SK-N-SH treated with all-trans-retinoic acid at 6 μM for 48 hours (cell line): ENCODE measurements at regions not wholly inside any gene's neighbourhood (a gene's known extent, or its start where the extent isn't known, plus 50 kb on each side); places are given as distances from the start of the nearest gene placed in this dataset.

Experiments used
- ATAC-seq: fragments of 200-7000 bp; cut with Tn5 transposase; 3 replicates; pipeline ENCODE4 v1.9.1; 2020; ENCODE audit warnings: mild to moderate bottlenecking, moderate library complexity
- BACH2 ChIP-seq: fragments of 250-450 bp; sonication (Bioruptor Pico); IDR thresholded peaks from 2 replicates; pipeline ENCODE4 v1.9.0; 2021; ENCODE audit warnings: mild to moderate bottlenecking, borderline replicate concordance
- CSDC2 ChIP-seq: fragments of 250-450 bp; sonication (Bioruptor Pico); IDR thresholded peaks from 2 replicates; pipeline ENCODE4 v1.5.0; 2020; ENCODE audit warnings: mild to moderate bottlenecking, moderate library complexity
- ESRRG ChIP-seq: fragments of 250-450 bp; sonication (Bioruptor Pico); IDR thresholded peaks from 2 replicates; pipeline ENCODE4 v1.6.1; 2021; ENCODE audit warnings: mild to moderate bottlenecking
- GLIS3 ChIP-seq: fragments of 250-450 bp; sonication (Bioruptor Pico); IDR thresholded peaks from 2 replicates; pipeline ENCODE4 v1.5.0; 2020; ENCODE audit warnings: mild to moderate bottlenecking, moderate library complexity
- ISL1 ChIP-seq: fragments of 250-450 bp; sonication (Bioruptor Pico); IDR thresholded peaks from 2 replicates; pipeline ENCODE4 v2.1.2; 2022; ENCODE audit warnings: mild to moderate bottlenecking, moderate library complexity
- OSR1 ChIP-seq: fragments of 250-450 bp; sonication (Bioruptor Pico); IDR thresholded peaks from 2 replicates; pipeline ENCODE4 v1.8.0; 2022; ENCODE audit warnings: moderate library complexity, mild to moderate bottlenecking, inconsistent platforms
- PPARA ChIP-seq: fragments of 250-450 bp; sonication (Bioruptor Pico); IDR thresholded peaks from 2 replicates; pipeline ENCODE4 v1.5.0; 2020; ENCODE audit warnings: mild to moderate bottlenecking, borderline replicate concordance
- RARB ChIP-seq: fragments of 250-450 bp; sonication (Bioruptor Pico); IDR thresholded peaks from 2 replicates; pipeline ENCODE4 v1.8.0; 2021; ENCODE audit warnings: mild to moderate bottlenecking, moderate library complexity
- SNAI2 ChIP-seq: fragments of 250-450 bp; sonication (Bioruptor Pico); IDR thresholded peaks from 2 replicates; pipeline ENCODE4 v1.5.0; 2020; ENCODE audit warnings: mild to moderate bottlenecking, moderate library complexity
- TCF4 ChIP-seq: fragments of 250-450 bp; sonication (Bioruptor Pico); IDR thresholded peaks from 2 replicates; pipeline ENCODE4 v1.8.0; 2021; ENCODE audit warnings: mild to moderate bottlenecking, moderate library complexity, borderline replicate concordance
- TOX ChIP-seq: fragments of 250-450 bp; sonication (Bioruptor Pico); IDR thresholded peaks from 2 replicates; pipeline ENCODE4 v1.8.0; 2021; ENCODE audit warnings: mild to moderate bottlenecking, moderate library complexity, borderline replicate concordance
- ZC3H10 ChIP-seq: fragments of 250-450 bp; sonication (Bioruptor Pico); IDR thresholded peaks from 2 replicates; pipeline ENCODE4 v1.5.1; 2021; ENCODE audit warnings: mild to moderate bottlenecking, moderate library complexity
- ZFP3 ChIP-seq: fragments of 250-450 bp; sonication (Bioruptor Pico); IDR thresholded peaks from 2 replicates; pipeline ENCODE4 v1.5.0; 2020; ENCODE audit warnings: mild to moderate bottlenecking, moderate library complexity
- ZFP30 ChIP-seq: fragments of 450-650 bp; formaldehyde crosslinking; IDR thresholded peaks from 2 replicates; pipeline ENCODE4 v1.5.0; 2022; ENCODE audit warnings: mild to moderate bottlenecking, moderate library complexity
- ZNF70 ChIP-seq: fragments of 450-650 bp; formaldehyde crosslinking; IDR thresholded peaks from 2 replicates; pipeline ENCODE4 v1.5.0; 2020; ENCODE audit warnings: mild to moderate bottlenecking, moderate library complexity
- ZNF8 ChIP-seq: fragments of 450-650 bp; formaldehyde crosslinking; IDR thresholded peaks from 2 replicates; pipeline ENCODE4 v1.5.0; 2020; ENCODE audit warnings: mild to moderate bottlenecking, moderate library complexity
- TF ChIP-seq, protein P1 (sequence below): fragments of 250-450 bp; sonication (Bioruptor Pico); IDR thresholded peaks from 2 replicates; pipeline ENCODE4 v1.5.1; 2021; ENCODE audit warnings: mild to moderate bottlenecking, moderate library complexity
- TF ChIP-seq, protein P2 (sequence below): fragments of 250-450 bp; sonication (Bioruptor Pico); IDR thresholded peaks from 2 replicates; pipeline ENCODE4 v1.8.0; 2021; ENCODE audit warnings: low read depth, mild to moderate bottlenecking, moderate library complexity, borderline replicate concordance
- TF ChIP-seq, protein P3 (sequence below): fragments of 250-450 bp; sonication (Bioruptor Pico); IDR thresholded peaks from 2 replicates; pipeline ENCODE4 v1.5.0; 2020; ENCODE audit warnings: mild to moderate bottlenecking, moderate library complexity

DNA sequence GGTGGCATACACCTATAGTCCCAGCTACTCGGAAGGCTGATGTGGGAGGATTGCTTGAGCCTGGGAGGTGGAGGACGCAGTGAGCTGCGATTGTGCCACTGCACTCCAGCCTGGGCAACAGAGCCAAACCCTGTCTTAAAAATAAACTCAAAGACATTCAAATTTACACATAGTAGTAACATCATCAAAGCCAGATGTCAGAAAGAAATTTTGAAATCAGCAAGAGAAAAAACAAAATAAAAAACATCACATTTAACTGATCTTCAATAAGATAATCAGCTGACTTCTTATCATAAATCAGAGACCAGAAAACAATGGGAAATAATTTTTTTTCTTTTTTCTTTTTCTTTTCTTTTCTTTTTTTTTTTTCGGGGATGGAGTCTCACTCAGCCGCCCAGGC lies 78.9 kb upstream of the ZCCHC13 start:
- TF ChIP-seq, protein P1, sequence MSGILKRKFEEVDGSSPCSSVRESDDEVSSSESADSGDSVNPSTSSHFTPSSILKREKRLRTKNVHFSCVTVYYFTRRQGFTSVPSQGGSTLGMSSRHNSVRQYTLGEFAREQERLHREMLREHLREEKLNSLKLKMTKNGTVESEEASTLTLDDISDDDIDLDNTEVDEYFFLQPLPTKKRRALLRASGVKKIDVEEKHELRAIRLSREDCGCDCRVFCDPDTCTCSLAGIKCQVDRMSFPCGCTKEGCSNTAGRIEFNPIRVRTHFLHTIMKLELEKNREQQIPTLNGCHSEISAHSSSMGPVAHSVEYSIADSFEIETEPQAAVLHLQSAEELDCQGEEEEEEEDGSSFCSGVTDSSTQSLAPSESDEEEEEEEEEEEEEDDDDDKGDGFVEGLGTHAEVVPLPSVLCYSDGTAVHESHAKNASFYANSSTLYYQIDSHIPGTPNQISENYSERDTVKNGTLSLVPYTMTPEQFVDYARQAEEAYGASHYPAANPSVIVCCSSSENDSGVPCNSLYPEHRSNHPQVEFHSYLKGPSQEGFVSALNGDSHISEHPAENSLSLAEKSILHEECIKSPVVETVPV = no peak
- no peak for TF ChIP-seq ZFP3
- no peak for TF ChIP-seq BACH2 (CRISPR knock-in tag)
- TF ChIP-seq CSDC2 (CRISPR knock-in tag) = no peak
- TF ChIP-seq TCF4 = no peak
- no peak for TF ChIP-seq PPARA (CRISPR knock-in tag)
- no peak for TF ChIP-seq ZFP30 (CRISPR knock-in tag)
- TF ChIP-seq ISL1 = no peak
- no peak for ATAC-seq

DNA sequence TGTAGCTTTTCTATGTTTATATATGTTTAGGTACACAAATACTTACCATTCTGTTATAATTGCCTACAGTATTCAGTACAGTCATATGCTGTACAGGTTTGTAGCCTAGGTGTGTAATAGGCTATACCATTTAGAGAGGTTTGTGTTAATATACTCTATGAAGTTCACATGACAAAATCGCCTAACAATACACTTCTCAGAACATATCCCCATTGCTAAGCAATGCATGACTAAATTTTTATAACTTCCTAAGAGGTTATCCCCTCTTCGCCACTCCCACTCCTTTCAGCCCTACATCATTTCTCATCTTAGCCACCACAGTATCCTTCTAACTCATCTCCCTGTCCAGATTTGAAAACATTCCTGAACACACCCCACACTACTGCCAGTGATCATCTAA lies 83.7 kb upstream of the ZCCHC13 start:
- TF ChIP-seq ISL1 (no peak), ZFP3 (no peak), SNAI2 (CRISPR knock-in tag) (no peak), ZNF70 (no peak), ZC3H10 (CRISPR knock-in tag) (no peak), CSDC2 (CRISPR knock-in tag) (no peak), OSR1 (CRISPR knock-in tag) (no peak), TCF4 (no peak), TOX (CRISPR knock-in tag) (no peak), PPARA (CRISPR knock-in tag) (no peak), RARB (CRISPR knock-in tag) (no peak)
- TF ChIP-seq, protein P1 = no peak
- no peak for ATAC-seq

DNA sequence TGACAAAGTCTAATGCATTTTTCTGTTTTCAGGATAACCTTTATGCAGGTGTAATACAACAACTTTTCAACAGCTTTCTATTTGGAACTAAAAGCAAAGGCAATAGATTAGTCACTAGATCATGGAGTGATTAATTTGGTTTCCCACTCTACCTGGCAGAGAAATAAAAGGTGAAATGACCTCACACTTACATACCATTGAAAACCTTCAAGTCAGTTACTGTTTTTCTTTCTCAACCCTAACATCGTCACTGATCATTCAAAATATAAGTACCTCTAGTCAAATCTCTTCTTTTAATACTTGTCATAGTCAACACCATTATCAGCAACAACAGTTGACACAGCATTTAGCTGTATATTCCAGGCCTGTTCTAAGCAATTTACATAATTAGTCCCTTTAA lies 85.1 kb upstream of the ZCCHC13 start:
- no peak for ATAC-seq

More for the DNA sequence above, 85.1 kb upstream of the ZCCHC13 start:
- TF ChIP-seq ESRRG (no peak), CSDC2 (CRISPR knock-in tag) (no peak), ZNF8 (CRISPR knock-in tag) (no peak), ISL1 (no peak), SNAI2 (CRISPR knock-in tag) (no peak), GLIS3 (CRISPR knock-in tag) (no peak), ZFP3 (no peak), ZC3H10 (CRISPR knock-in tag) (no peak), BACH2 (CRISPR knock-in tag) (no peak), OSR1 (CRISPR knock-in tag) (no peak), PPARA (CRISPR knock-in tag) (no peak), ZNF70 (no peak), TCF4 (no peak)
- TF ChIP-seq, protein P2, sequence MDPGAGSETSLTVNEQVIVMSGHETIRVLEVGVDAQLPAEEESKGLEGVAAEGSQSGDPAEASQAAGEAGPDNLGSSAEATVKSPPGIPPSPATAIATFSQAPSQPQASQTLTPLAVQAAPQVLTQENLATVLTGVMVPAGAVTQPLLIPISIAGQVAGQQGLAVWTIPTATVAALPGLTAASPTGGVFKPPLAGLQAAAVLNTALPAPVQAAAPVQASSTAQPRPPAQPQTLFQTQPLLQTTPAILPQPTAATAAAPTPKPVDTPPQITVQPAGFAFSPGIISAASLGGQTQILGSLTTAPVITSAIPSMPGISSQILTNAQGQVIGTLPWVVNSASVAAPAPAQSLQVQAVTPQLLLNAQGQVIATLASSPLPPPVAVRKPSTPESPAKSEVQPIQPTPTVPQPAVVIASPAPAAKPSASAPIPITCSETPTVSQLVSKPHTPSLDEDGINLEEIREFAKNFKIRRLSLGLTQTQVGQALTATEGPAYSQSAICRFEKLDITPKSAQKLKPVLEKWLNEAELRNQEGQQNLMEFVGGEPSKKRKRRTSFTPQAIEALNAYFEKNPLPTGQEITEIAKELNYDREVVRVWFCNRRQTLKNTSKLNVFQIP (CRISPR knock-in tag) = no peak
- TF ChIP-seq, protein P1 = no peak
- TF ChIP-seq, protein P3, sequence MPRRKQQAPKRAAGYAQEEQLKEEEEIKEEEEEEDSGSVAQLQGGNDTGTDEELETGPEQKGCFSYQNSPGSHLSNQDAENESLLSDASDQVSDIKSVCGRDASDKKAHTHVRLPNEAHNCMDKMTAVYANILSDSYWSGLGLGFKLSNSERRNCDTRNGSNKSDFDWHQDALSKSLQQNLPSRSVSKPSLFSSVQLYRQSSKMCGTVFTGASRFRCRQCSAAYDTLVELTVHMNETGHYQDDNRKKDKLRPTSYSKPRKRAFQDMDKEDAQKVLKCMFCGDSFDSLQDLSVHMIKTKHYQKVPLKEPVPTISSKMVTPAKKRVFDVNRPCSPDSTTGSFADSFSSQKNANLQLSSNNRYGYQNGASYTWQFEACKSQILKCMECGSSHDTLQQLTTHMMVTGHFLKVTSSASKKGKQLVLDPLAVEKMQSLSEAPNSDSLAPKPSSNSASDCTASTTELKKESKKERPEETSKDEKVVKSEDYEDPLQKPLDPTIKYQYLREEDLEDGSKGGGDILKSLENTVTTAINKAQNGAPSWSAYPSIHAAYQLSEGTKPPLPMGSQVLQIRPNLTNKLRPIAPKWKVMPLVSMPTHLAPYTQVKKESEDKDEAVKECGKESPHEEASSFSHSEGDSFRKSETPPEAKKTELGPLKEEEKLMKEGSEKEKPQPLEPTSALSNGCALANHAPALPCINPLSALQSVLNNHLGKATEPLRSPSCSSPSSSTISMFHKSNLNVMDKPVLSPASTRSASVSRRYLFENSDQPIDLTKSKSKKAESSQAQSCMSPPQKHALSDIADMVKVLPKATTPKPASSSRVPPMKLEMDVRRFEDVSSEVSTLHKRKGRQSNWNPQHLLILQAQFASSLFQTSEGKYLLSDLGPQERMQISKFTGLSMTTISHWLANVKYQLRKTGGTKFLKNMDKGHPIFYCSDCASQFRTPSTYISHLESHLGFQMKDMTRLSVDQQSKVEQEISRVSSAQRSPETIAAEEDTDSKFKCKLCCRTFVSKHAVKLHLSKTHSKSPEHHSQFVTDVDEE (CRISPR knock-in tag) = no peak
